HepG2 (cell line): ENCODE measurements at regions not wholly inside any gene's neighbourhood (a gene's known extent, or its start where the extent isn't known, plus 50 kb on each side); places are given as distances from the start of the nearest gene placed in this dataset.

Experiments used
- BRCA1 ChIP-seq: sonication (generic); formaldehyde crosslinking; IDR thresholded peaks from 2 replicates; pipeline ENCODE4 v1.4.0; 2020; ENCODE audit warnings: missing genetic modification reagents
- ZBTB14 ChIP-seq: sonication (generic); formaldehyde crosslinking; IDR thresholded peaks from 2 replicates; pipeline ENCODE4 v1.4.0; 2020; ENCODE audit warnings: missing genetic modification reagents
- ZBTB40 ChIP-seq, 2 experiments: fragments of 450-650 bp in 1 of 2; sonication (generic) in 1 of 2; formaldehyde crosslinking in 1 of 2; IDR thresholded peaks; 2 replicates each; pipeline versions ENCODE4 v1.6.1 to v1.8.0; 2016 to 2022; ENCODE audit warnings: antibody characterized with exemption in 1 of 2, mild to moderate bottlenecking in 1 of 2, missing genetic modification reagents in 1 of 2

- TF ChIP-seq ZBTB40 (IDR thresholded peaks at IDR 0.05): no peak
- no peak for TF ChIP-seq ZBTB40 (CRISPR knock-in tag; IDR thresholded peaks at IDR 0.05)
- TF ChIP-seq BRCA1: no peak
- no peak for TF ChIP-seq ZBTB14 (CRISPR knock-in tag)
- TF ChIP-seq, all 625 proteins: peak for 0
Measured at GRCh38 chr1:83691953-83692500, 306.9 kb downstream of the TTLL7 start (continued).
